ENCODE measurements at regions not wholly inside any gene's neighbourhood (a gene's known extent, or its start where the extent isn't known, plus 50 kb on each side); places are given as distances from the start of the nearest gene placed in this dataset.

DNA sequence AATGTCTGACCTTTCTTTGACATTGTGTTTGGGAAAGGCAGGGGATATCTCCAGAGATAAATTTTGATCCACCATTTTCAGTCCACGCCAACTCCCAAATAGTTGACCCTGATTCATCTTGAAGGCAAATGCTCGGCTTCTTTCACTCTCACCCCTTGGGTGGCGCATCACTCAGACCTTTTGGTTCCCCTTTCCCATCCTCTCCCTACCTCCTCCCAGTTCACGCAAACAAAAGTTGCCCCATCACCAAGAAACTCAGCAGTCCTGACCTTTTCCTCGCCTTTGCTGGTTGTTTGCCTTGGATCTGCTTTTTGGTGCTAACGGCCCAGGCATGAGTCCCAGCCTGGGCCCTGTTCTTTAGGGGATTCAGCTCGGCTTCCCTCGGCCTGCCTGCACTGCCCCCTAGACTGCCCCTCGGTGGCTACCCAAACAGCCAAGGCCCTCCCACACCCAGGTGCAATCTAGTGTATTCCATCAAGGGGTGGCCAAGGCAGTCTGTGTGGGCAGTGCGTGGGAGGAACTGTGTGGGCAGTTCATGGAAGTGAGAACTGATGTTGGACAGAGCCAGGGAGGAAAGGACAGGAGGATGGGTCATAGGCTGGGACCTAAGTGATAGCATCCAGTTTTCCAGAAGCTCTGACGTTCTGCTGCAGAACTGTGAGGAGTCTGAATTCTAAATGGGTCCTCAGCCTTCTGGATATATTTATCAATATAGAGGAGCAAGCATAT lies 255.7 kb downstream of the DLEU7 start:
- H4K5ac ChIP-seq (ENCODE audit: insufficient read length, low read depth, low read length) = no peak overlapping the region
- no peak overlapping the region for H2BK15ac ChIP-seq (ENCODE audit: low read depth, low read length)
- H2BK5ac ChIP-seq (ENCODE audit: insufficient read length, low read length) = no peak overlapping the region
- H3K79me2 ChIP-seq (ENCODE audit: insufficient read depth, low read length) = no peaks in the 10 kb centered on the region
- no peak overlapping the region for H2AK5ac ChIP-seq (ENCODE audit: insufficient read length, low read length)
- H4K91ac ChIP-seq (ENCODE audit: insufficient read length, low read depth, low read length) = no peak overlapping the region
- H3K9me3 ChIP-seq (ENCODE audit: control insufficient read depth, low read depth, low read length) = no peaks in the 10 kb centered on the region
- peaks cover 2% of the 10 kb centered on the region for H3K4me1 ChIP-seq (ENCODE audit: insufficient read depth, low read length)
- H3K79me1 ChIP-seq (ENCODE audit: insufficient read depth, low read depth, low read length, poor library complexity, severe bottlenecking) = no peaks in the 10 kb centered on the region
- no peak for DNase-seq
- no peak overlapping the region for H3K4me3 Mint-ChIP-seq
- no peak overlapping the region for H3K18ac ChIP-seq (ENCODE audit: insufficient read length, low read depth, low read length)
- no peak overlapping the region for H2BK12ac ChIP-seq (ENCODE audit: insufficient read length, low read depth, low read length)
- no peak overlapping the region for H3K23ac ChIP-seq (ENCODE audit: insufficient read length, low read depth, low read length)
- no peak overlapping the region for H3K4ac ChIP-seq (ENCODE audit: low read depth, low read length)
- H4K8ac ChIP-seq (replicated peaks; ENCODE audit: insufficient read length, low read depth, low read length) = no peak overlapping the region
- no peak overlapping the region for H3K9ac ChIP-seq (ENCODE audit: extremely low read depth, insufficient read length, low read length)
- no peaks in the 10 kb centered on the region for H3K23me2 ChIP-seq (ENCODE audit: insufficient read length, low read depth, low read length, poor library complexity, severe bottlenecking)
- H3K27me3 Mint-ChIP-seq (ENCODE audit: low read depth) = no peaks in the 10 kb centered on the region
- no peaks in the 10 kb centered on the region for H3K27me3 ChIP-seq (ENCODE audit: insufficient read depth, low read length)
- H3K56ac ChIP-seq (ENCODE audit: insufficient read length, low read depth, low read length) = no peak overlapping the region
- H2BK20ac ChIP-seq (ENCODE audit: low read depth, low read length, poor library complexity, severe bottlenecking) = no peak overlapping the region
- no peaks in the 10 kb centered on the region for H4K20me1 ChIP-seq (ENCODE audit: control insufficient read depth, insufficient read depth, insufficient read length)
- peaks cover 26 to 27% of the 10 kb centered on the region in 2 experiments for H3K4me1 Mint-ChIP-seq
- H3K27ac ChIP-seq (ENCODE audit: insufficient read length, low read depth, low read length) = no peak overlapping the region
- H2AFZ ChIP-seq (ENCODE audit: low read length) = no peak overlapping the region
- H3K27ac Mint-ChIP-seq = no peak overlapping the region
- H3K9me3 Mint-ChIP-seq = no peaks in the 10 kb centered on the region; a peak in 1 of 5 replicates
- H3T11ph ChIP-seq (ENCODE audit: low read length) = no peak overlapping the region
- H3K4me2 ChIP-seq (ENCODE audit: insufficient read depth, insufficient read length, low read length) = no peak overlapping the region
- TF ChIP-seq CTCF (conservative IDR thresholded peaks at IDR 0.05) = no peak
- no CpG with 5 or more reads among the region's 11 CpGs for WGBS (ENCODE audit: extremely low coverage, insufficient read length, low lambda C conversion rate)
- no peak overlapping the region for H2BK120ac ChIP-seq (ENCODE audit: low read depth, low read length, poor library complexity, severe bottlenecking)
- H3K36me3 Mint-ChIP-seq (ENCODE audit: insufficient read depth in 1 of 3, low read depth in 3 of 3) = peaks cover 0 to 5% (median 0%) of the 10 kb centered on the region in 3 experiments; a peak in 1 of 7 replicates
- no peak overlapping the region for H3K14ac ChIP-seq (ENCODE audit: insufficient read depth, low read length)

All from H9 (cell line).